ENCODE measurements at regions not wholly inside any gene's neighbourhood (a gene's known extent, or its start where the extent isn't known, plus 50 kb on each side); places are given as distances from the start of the nearest gene placed in this dataset.

DNA sequence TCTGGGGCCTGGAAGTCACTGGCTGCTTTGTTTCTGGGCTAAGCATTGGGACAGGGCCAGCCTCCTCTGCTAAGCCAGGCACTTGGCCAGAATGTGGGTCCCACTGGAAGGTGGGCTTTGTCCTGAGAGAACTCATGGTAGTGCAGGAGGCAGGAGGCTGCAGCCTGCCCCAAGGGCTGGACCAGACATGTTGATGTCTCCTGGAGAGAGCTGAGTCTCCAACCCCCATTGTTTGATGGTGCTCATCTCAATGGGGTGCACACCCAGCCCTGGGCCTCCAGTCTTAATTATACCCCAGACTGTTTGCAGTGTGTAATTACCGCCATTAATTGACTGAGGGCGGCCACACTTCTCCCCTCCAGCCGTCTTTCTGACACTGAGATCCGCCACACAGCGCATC, 220.5 kb upstream of the PMEPA1 start:
- peaks cover 0 to 1% of the 10 kb centered on the region in 2 experiments; a peak in 2 of 4 replicates for H3K27me3 ChIP-seq (replicated peaks in 1 of 2; ENCODE audit: control insufficient read depth in 2 of 2, insufficient read depth in 2 of 2, low read length in 1 of 2)
- DNase-seq (ENCODE audit: low read depth, low spot score), result no peak
- CTCF ChIA-PET, result no interaction called here
- in situ Hi-C loops (cut with MboI) (no loop called here), intact Hi-C loops (cut with micrococcal nuclease; ENCODE audit: unreplicated experiment) (no loop called here)
- no peaks in the 10 kb centered on the region for H3K36me3 ChIP-seq (ENCODE audit: control insufficient read depth in 2 of 2, insufficient read depth in 2 of 2, low read length in 1 of 2)
- WGBS (ENCODE audit: insufficient coverage, insufficient replicate concordance, low lambda C conversion rate, missing lambda C conversion rate), result 11% methylated on average over 5 of the region's 5 CpGs
- FAIRE-seq, result no peak
- H4K20me1 ChIP-seq (ENCODE audit: control insufficient read depth, insufficient read depth), result no peaks in the 10 kb centered on the region
- H3K4me3 ChIP-seq, result no peak overlapping the region
- H3K9me3 ChIP-seq (replicated peaks; ENCODE audit: control insufficient read depth, insufficient read depth, low read length), result no peaks in the 10 kb centered on the region; the same call in 2 of the 3 replicates
- RAD21 ChIA-PET (ENCODE audit: unreplicated experiment), result no interaction called here
- no peak overlapping the region for H3K9ac ChIP-seq (ENCODE audit: control insufficient read depth, insufficient read depth, low read length)
- no peak overlapping the region for H2AFZ ChIP-seq (ENCODE audit: control insufficient read depth, low read depth, low read length)
- TF ChIP-seq, protein P1, sequence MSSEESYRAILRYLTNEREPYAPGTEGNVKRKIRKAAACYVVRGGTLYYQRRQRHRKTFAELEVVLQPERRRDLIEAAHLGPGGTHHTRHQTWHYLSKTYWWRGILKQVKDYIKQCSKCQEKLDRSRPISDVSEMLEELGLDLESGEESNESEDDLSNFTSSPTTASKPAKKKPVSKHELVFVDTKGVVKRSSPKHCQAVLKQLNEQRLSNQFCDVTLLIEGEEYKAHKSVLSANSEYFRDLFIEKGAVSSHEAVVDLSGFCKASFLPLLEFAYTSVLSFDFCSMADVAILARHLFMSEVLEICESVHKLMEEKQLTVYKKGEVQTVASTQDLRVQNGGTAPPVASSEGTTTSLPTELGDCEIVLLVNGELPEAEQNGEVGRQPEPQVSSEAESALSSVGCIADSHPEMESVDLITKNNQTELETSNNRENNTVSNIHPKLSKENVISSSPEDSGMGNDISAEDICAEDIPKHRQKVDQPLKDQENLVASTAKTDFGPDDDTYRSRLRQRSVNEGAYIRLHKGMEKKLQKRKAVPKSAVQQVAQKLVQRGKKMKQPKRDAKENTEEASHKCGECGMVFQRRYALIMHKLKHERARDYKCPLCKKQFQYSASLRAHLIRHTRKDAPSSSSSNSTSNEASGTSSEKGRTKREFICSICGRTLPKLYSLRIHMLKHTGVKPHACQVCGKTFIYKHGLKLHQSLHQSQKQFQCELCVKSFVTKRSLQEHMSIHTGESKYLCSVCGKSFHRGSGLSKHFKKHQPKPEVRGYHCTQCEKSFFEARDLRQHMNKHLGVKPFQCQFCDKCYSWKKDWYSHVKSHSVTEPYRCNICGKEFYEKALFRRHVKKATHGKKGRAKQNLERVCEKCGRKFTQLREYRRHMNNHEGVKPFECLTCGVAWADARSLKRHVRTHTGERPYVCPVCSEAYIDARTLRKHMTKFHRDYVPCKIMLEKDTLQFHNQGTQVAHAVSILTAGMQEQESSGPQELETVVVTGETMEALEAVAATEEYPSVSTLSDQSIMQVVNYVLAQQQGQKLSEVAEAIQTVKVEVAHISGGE (CRISPR knock-in tag; IDR thresholded peaks at IDR 0.05), result no peak
- TF ChIP-seq SMARCA5 (IDR thresholded peaks at IDR 0.05), result no peak
- H3K4me1 ChIP-seq (ENCODE audit: control insufficient read depth, insufficient read depth, low read length), result no peaks in the 10 kb centered on the region
- ATAC-seq, result no peak
- POLR2A ChIA-PET, result no interaction called here
- no TSS peak for BruUV-seq (replicated peaks)
- H3K27ac ChIP-seq (ENCODE audit: control insufficient read depth, insufficient read depth), result no peak overlapping the region
- H3K4me2 ChIP-seq (ENCODE audit: control insufficient read depth, insufficient read depth), result no peak overlapping the region
- SMC1A ChIA-PET (ENCODE audit: uncharacterized antibody, unreplicated experiment), result no interaction called here
- H3K79me2 ChIP-seq (ENCODE audit: control insufficient read depth, insufficient read depth, low read length), result no peaks in the 10 kb centered on the region

- intact Hi-C loops (cut with micrococcal nuclease; ENCODE audit: unreplicated experiment) (no loop called here), in situ Hi-C loops (cut with MboI) (no loop called here)
- FAIRE-seq (no peak), DNase-seq (ENCODE audit: low read depth, low spot score) (no peak), ATAC-seq (no peak)
- ChIA-PET POLR2A (no interaction called here), CTCF (no interaction called here), SMC1A (ENCODE audit: uncharacterized antibody, unreplicated experiment) (no interaction called here), RAD21 (ENCODE audit: unreplicated experiment) (no interaction called here)
- no TSS peak for BruUV-seq (replicated peaks)
- H2AFZ ChIP-seq (ENCODE audit: control insufficient read depth, low read depth, low read length), result no peak overlapping the region
- WGBS (ENCODE audit: insufficient coverage, insufficient replicate concordance, low lambda C conversion rate, missing lambda C conversion rate), result 11% methylated on average over 2 of the region's 2 CpGs
- no peaks in the 10 kb centered on the region for H4K20me1 ChIP-seq (ENCODE audit: control insufficient read depth, insufficient read depth)
- no peaks in the 10 kb centered on the region; the same call in 2 of the 3 replicates for H3K9me3 ChIP-seq (replicated peaks; ENCODE audit: control insufficient read depth, insufficient read depth, low read length)
- H3K9ac ChIP-seq (ENCODE audit: control insufficient read depth, insufficient read depth, low read length), result no peak overlapping the region
- H3K4me3 ChIP-seq, result no peak overlapping the region
- no peaks in the 10 kb centered on the region; a peak in 2 of 4 replicates for H3K27me3 ChIP-seq (replicated peaks in 1 of 2; ENCODE audit: control insufficient read depth in 2 of 2, insufficient read depth in 2 of 2, low read length in 1 of 2)
- TF ChIP-seq EP300 (IDR thresholded peaks at IDR 0.05; ENCODE audit: borderline replicate concordance in 1 of 2, control insufficient read depth in 1 of 2, low read depth in 2 of 2, low read length in 2 of 2), result no peak
- H3K4me1 ChIP-seq (ENCODE audit: control insufficient read depth, insufficient read depth, low read length), result no peaks in the 10 kb centered on the region
- H3K4me2 ChIP-seq (ENCODE audit: control insufficient read depth, insufficient read depth), result no peak overlapping the region
- no peaks in the 10 kb centered on the region for H3K79me2 ChIP-seq (ENCODE audit: control insufficient read depth, insufficient read depth, low read length)
- no peak overlapping the region for H3K27ac ChIP-seq (ENCODE audit: control insufficient read depth, insufficient read depth)
- no peaks in the 10 kb centered on the region for H3K36me3 ChIP-seq (ENCODE audit: control insufficient read depth in 2 of 2, insufficient read depth in 2 of 2, low read length in 1 of 2)
Measured at GRCh38 chr20:57928181-57928967, 218.6 kb upstream of the PMEPA1 start.

Measured in GM12878 (cell line).